ENCODE measurements at regions not wholly inside any gene's neighbourhood (a gene's known extent, or its start where the extent isn't known, plus 50 kb on each side); places are given as distances from the start of the nearest gene placed in this dataset.

DNA sequence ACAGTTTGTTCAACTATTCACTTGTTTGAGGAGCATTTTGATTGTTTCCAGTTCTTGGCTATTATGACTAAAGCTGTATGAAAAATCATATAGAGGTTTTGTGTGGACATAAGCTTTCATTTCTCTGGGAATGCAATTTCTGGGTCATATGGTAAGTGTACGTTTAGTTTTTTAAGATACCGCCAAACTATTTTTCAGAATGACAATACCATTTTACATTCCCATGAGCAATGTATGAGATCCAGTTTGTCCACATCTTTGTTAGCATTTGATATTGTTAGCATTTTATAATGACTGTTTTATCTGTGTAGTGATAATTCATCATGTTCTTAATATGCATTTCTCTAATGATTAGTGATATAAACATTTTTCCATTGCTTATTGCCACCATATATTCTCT, 258.7 kb upstream of the CTNNB1 start:
- TF ChIP-seq CTCF (IDR thresholded peaks at IDR 0.05) = no peak
- TF ChIP-seq POLR2A (IDR thresholded peaks at IDR 0.05) = no peak

Measured in testis (tissue), 2 donors.